Astrocyte (in vitro differentiated cells and primary cell): ENCODE measurements at regions not wholly inside any gene's neighbourhood (a gene's known extent, or its start where the extent isn't known, plus 50 kb on each side); places are given as distances from the start of the nearest gene placed in this dataset.

Experiments used
- CTCF ChIP-seq: IDR thresholded peaks from 2 replicates; pipeline ENCODE4 v1.5.1; 2011; ENCODE audit warnings: low read depth, mild to moderate bottlenecking, inconsistent platforms, low read length, moderate library complexity; ENCODE audit not compliant: insufficient read depth
- EZH2 ChIP-seq: IDR thresholded peaks from 2 replicates; pipeline ENCODE4 v1.6.1; 2012; ENCODE audit warnings: mild to moderate bottlenecking, low read length, inconsistent platforms; ENCODE audit not compliant: insufficient read depth

- TF ChIP-seq CTCF = no peak
- no peak for TF ChIP-seq EZH2
These were observed 150.6 kb upstream of the CDYL start for GRCh38 chr6:4625557-4625956.
